LHCN-M2 (cell line): ENCODE measurements at regions not wholly inside any gene's neighbourhood (a gene's known extent, or its start where the extent isn't known, plus 50 kb on each side); places are given as distances from the start of the nearest gene placed in this dataset.
"Not testable (repeated sequence)": the region's sequence is repeated elsewhere in the genome, so short reads cannot be mapped to it uniquely, and the experiment has no call there.

Source experiments
- DNase-seq: peaks from one replicate; pipeline ENCODE4 v3.0.0-alpha.2; 2012; ENCODE audit warnings: low read depth

DNA sequence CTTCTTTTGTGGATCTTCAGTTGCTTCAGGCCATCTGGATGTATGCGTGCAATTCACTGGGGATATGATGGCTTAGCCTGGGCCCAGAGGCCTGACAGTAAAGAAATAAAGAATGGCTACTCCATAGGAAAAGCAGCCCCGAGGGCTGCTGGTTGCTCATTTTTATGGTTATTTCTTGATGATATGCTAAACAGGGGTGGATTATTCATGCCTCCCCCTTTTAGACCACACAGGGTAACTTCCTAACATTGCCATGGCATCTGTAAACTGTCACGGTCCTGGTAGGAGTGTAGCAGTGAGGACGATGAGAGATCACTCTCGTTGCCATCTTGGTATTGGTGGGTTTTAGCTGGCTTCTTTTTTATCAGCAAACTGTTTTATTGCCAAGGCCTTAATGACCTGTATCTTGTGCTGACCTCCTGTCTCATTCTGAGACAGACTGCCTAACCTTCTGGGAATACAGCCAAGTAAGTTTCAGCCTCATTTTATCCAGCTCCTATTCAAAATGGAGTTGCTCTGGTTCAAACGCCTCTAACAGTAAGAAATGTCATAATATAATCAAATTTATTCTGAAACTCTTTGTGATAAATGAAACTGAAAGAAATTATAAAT is 60.5 kb downstream of the DSEL start:
- DNase-seq, result no peak

DNA sequence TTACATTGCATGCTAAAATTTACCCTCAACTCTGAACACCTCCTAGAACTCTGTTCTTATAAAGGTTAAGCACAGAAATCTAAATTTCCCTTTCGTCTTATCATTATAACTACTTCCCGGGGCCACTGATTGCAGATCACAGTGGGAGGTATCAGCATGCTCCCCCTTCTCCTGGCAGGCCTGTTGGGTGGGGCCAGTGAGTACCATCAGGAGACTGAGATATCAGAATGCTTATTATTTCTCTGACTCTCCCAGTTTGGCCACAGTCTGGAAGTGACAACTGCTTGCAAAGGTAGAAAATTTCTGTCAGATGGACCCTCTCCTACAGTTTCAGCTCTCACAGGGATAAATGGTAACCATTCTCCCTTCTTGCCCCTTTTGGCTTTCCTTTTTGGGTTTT is 62.6 kb downstream of the DSEL start:
- DNase-seq, result no peak

DNA sequence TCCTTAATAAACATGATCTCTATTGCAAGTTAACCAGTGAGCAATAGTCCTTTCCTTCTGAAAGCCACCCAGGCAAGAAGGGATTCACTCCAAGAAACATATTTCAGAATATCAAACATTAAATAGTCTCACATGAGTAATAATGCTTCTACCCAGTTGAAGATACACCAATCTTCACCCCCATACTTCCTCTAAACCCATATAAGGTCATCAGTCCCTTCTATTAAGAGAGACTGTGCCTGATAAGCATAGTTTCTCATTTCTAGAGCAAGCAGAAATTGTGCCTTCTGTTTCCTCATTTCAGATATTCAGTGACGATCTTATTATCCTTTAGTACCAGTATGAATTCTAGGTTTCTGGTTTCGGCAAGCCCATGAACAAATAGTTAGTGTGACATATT is 64.6 kb downstream of the DSEL start:
- DNase-seq, result no peak

DNA sequence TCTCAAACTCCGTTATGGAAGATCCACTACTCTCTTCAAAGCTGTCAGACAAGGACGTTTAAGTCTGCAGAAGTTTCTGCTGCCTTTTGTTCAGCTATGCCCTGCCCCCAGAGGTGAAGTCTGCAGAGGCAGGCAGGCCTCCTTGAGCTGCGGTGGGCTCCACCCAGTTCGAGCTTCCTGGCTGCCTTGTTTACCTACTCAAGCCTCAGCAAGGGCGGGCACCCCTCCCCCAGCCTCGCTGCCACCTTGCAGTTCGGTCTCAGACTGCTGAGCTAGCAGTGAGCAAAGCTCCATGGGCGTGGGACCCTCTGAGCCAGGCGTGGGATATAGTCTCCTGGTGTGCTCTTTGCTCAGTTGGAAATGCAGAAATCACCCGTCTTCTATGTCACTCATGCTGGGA is 65.4 kb downstream of the DSEL start:
- not testable (repeated sequence) for DNase-seq

DNA sequence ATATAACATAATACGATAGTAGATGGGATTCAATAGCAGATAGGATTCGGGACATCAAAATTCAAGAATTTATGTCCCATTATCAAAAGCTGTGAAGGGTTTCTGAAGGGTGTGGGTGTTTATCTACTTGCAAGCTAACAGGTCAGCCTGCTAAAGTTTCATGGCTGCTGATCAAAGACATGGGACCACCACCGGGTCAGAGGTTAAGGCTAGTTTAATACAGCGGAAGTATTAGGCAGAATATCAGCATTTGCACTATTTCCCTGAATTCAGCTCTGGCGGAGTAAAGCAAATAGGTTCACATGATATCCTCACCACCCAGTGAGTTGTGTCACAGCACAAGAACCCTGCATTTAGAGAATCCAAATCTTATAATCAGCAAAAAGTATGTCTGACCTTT is 82.5 kb downstream of the DSEL start:
- DNase-seq, result no peak

DNA sequence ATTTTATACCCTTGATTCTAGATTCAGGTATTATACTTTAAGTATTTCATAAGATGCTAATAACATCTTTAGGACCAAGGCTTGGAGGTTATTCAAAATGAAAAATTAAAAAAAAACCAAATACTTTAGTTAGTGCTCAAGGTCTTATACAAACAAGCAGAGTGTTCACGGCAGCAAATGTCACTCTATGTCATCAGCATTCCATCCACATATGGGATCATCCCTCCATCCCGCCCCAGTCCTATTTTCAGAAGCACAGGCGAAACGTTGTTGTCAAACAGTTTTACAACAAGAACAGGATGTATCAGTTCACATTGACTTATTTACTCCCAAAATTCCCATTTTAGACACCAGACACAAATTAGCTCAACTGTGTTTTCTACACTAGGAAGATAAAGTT is 83.7 kb downstream of the DSEL start:
- peak; percentile 48 for DNase-seq

DNA sequence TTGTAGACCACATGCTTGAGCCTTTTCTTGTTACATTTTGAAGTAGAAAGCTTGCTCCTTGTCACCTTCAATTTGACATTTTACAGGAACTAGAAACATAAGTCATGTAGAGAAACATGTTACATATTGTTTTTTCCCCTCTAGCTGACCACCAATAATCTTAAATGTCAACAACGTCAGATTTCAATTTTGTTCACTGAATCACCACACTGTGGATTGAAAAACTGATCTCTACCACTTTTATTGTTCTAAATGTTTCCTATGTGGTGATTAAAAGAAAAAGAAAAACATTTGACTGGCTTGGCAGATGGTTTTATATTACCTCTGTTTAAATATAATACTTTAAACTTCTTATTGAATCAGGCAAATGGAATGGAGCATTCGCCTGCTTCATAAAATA is 87.7 kb downstream of the DSEL start:
- peak; percentile 88 for DNase-seq

DNA sequence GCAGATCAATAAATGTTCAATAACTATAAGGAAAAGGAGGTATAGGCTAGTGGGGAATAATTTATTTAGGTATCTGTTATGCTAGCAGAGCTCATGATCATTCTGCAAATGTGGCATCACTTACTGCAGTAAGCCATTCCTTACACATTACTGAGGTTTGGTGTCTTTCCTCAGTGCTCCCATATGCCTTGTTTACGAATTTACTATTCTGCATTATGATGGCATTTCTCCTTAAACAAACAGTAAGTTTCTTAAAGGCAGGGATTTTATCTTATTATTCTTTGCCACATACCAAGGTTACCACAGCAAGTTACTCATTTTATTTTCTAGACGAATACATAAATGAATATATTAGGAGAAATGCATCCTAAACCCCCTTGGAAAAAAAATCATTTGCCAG is 88.4 kb downstream of the DSEL start:
- peak; percentile 36 for DNase-seq

DNA sequence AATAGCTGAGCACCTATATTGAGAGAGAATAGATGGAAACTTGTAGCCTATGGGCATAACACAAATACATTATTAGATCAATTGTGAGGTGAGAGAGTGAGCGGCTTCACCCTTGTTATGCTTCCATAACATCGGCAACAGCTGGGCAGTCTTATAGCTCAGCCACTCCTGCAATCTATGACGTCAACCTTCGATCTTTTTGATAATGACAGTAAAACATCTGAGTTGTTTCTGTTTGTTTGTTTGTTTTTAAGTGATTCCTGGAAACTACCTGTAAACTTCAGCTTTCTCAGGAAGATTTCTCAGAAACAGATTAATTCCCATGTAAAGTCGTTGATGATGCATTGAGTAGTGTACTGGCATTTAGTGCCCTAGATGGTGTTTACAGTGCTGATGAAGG is 90.0 kb downstream of the DSEL start:
- no peak for DNase-seq

DNA sequence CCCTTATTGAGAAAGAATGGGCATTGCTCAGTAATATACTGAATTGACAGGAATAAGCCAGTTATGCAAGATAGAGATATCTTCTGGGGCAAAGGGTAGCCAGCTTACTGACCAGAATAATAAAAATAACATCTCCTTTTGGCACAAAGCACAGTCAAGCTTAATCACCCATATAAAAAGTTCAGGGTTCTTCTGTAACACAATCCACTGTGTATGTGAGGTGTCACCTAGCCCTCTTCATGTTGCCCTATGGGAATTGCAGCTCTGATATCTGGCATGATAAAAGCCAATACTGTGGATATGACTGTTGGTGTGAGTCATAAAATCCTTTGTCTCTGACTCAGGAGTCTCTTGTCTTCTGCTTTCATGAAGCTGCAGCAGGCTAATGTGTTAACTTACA is 90.8 kb downstream of the DSEL start:
- DNase-seq, result peak; percentile 100

DNA sequence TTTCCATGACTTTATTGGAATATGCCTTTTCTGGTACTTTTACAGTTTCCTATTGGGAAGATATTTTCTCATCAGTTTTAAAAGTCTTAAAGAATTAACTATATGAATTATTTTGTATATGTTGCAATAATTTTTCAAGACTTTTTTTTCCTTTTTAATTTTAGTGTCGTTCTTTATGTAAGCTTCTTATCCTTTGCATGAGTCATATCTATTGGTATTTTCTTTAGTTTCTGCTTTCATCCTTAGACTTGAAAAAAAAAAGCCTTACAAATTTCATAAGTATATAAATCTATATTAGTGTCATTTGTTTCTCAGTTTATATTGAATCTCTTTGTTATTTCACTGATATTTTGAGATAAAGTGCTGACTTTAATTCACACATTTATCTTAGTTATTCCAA is 94.9 kb downstream of the DSEL start:
- peak; percentile 19 for DNase-seq

DNA sequence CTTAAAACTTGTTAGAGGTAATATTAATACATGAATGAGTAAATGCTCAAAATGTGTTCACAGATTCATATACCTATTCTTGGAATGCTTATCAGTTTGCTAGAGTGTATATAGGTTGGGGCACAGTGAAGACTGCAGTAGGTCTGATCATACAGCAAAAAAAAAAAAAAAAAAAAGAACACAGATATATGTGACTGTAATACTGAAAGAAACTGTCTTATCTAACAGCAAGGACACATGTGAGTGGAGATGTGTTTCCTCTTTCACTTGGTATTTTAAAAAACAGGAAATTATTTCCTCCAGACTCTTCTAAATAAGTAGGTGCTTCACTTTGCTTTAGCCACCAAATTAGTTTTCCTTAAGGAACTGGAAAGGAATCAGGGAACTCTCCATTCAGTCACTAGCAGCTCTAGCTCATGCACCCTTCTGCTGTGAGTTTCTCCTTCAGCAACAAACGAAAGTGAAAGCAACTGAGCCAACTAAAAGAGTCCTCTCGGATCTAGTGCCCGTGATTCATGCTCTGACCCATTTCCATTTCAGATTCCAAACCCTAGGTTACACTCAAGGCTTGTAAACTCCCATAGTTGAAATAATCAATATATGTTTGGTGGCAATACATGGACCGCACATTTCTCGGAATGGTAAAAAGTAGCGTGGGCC is 98.5 kb downstream of the DSEL start:
- peak; percentile 73 for DNase-seq

DNA sequence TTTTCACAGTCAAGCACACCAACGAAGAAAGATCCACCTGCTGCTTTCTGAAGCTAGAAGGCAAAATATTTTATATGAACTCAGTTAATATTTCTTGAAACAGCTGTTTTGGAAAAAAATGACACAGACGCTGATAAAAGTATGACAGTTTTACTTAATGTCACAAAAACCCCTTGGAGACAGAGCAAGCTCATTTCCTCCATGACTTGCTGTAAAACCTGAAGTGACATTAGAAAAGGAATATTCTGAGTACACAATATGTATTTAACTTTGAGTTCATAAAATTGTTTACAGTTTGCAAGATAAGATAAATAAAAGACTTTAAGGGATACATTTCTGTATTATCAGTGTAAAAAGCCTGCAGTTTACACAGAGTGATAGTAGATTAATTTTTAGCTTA is 105.4 kb downstream of the DSEL start:
- no peak for DNase-seq

DNA sequence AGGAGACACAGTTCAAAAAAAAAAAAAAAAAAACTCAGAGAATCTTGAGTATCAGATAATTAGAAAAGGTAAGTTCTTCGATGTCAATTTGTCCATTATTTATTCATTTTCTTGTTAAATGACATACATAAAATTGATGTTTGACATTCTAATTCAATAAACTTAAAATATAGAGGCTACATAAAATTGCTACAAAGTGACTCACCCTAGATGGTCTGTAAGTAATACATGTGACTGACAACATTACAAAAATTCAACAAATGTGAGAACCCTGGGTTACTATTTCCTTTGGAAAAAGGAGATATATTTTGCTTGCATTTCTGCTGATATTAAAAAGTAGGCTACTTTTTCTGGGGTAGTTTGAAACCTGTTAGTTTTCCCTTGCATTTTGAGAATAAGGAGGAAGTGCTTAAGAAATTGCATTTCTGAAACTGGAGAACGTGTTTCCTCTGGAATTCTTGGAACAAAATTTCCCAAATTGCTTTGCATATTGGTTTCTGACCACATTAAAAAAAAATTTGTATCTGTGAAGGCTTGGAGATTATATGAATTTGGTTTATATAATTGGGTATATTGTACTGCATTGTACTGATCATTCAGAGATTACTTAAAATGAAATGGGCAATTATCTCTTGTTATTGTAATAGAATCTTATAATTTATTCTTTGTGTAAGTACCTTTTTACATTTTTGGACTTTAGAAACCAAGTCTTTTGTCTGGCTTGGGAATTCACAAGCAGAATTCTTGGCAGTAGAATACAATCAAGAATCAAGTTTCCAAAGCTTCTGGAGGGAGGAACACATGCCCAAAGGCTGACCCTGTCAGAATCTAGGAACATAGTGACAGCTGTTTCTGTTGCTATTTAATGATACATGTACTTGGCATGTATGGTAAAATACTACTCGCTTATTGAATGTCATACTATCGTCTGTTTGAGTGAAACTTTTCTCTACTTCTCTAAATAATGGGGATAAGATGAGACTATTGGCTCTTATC is 106.1 kb downstream of the DSEL start:
- DNase-seq, result peak; percentile 67

DNA sequence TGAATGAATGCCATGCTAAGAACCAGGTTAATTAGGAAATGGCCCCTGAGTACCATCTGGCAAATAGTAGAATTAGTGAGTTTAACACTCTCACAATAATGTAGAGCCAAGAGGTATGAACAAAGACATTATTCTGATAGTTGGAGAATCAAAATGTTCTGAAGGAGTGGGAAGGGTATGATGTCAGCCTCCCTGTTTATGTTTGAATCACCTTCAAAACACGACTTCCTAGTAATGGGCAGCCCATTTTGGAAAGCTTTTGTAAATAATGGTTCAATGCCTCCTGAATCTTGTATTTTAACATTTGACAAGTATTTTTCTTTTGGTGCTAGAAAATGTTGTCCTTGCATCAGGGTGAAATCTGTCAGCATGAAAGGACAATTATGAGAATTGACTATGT is 108.3 kb downstream of the DSEL start:
- DNase-seq, result no peak

DNA sequence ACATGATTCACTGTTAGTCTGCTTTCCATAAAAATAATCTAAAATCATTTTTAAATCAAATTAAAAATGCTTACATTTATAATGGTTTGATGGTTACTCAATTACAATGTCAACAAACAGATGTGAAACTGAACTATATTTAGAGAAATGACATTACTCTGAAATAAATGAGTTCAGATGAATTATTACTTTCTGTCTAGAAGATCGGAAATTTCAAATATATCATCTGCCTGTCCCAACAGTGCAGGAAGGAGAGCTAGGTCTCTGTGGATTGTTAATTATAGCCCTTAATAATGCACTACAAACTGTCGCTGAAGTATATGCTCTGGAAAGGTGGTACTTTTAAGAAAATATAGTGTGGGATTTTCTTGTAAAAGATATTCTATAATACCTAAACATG is 109.8 kb downstream of the DSEL start:
- no peak for DNase-seq

DNA sequence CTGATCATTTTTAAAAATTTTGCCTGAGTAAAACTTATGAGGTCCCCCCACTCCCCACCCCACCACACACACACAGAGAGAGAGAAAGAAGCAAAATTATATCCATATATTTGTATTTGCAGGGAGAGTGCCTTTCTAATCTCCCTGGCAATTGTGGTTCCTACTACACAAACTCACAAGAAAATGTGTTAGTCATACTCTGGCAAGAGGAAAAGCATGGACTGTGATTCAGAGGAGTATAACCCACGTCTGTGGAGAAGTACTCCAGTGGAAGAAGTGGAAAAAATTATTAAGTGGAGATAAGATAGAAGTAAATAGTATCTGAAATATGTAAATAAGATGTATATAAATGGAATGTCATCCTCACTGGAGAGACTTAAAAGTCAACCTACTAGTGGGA is 114.0 kb downstream of the DSEL start:
- DNase-seq, result peak; percentile 72

DNA sequence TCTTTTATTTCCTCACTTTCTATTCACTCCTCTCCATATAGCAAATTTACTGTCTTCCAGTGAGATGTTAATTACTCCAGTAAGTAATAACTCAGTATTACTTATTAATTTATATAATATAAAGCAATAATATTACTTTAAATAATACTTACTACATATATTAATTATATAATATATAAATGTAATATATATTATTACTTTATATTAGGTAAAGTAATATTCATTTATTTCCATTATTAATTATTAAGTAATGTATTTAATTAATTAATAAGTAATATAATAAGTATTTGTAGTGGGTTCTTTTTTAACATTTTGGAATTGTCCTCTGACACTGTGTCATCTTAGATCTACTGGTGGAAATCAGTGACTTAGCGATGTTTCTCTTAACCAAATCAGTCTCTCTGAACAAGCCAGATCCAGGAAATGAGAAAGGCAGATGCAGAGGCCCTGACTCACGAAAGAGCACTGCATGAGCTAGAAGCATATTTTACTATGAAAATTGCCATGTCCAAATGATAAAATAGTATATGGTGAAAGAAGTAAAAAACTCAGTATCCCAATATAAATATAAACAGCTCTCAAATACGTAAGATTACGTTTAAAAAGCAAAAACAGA is 115.9 kb downstream of the DSEL start:
- peak; percentile 54 for DNase-seq

DNA sequence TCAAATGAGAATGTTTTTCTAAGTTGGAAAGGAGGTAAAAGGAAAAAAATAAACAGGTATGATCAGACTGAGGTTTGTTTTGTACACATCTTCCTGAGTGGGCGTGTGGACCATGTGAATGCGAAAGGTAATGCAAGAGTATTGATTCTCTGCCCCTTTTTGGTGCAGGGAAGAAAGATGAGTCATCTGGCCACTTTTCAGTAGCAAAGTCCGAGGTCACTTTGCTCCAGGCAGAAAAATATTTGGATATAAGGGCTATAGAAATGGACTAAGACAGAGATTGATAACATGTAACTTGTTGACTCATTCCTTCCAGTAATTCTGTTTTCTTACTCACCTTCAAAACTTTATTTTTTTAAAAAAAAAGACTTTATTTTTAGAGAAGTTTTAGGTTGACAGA is 130.5 kb downstream of the DSEL start:
- no peak for DNase-seq

DNA sequence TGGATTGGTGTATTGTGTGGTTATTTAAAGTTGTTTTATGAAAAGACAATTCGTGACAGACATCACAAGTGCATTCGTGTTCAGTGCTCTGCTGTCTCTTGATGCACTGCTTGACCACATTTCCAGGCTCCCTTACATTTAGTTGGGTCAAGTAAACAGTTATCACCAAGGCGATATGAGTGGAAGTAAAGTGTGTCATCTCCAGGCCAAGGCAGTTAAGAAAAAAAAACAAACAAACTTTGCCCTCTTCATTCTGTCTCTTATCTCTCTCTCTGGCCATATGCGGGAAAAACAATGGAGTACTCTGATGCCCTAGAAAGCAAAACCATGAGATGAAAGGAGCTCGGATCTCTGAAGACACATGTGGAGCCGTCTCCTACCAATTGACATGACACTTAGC is 131.1 kb downstream of the DSEL start:
- peak; percentile 86 for DNase-seq

DNA sequence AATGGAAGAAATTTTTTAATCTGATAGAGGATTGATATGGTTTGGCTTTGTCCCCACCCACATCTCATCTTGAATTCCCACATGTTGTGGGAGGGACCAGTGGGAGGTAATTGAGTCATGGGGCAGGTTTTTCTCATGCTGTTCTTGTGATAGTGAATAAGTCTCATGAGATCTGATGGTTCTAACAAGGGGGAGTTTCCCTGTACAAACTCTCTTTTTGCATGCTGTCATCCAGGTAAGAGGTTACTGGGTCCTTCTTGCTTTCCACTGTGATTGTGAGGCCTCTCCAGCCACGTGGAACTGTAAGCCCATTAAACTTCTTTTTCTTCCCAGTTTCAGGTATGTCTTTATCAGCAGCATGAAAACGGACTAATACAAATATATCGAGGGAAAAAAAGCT is 132.5 kb downstream of the DSEL start:
- DNase-seq, result not testable (repeated sequence)

DNA sequence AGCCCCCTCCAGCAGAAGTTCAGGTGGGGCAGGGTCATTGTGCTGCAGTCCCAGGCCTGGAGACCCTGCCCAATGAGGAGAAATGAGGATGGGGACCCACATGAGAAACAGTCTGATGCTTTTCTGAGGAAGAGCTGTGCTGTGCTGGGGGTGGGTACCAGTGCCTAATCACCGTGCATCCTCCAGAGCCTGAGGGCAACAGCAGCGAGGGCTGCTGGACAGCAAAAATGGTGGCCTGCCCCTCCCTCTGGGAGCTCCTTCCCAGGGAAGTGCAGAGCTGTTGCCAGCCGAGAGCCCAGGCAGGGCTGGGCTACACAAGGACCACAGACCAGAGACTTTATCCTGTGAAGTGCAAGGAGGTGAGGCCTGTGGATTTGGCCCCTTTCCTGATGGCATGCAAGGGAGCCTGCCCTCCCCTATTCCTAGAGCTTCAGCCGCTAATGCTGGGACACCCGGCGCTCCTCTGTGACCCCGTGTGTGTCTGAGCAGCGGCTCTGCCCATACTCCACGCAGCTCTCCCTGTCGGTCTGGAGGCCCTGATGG is 134.8 kb downstream of the DSEL start:
- DNase-seq, result no peak
